NT2/D1 (cell line): ENCODE measurements at regions not wholly inside any gene's neighbourhood (a gene's known extent, or its start where the extent isn't known, plus 50 kb on each side); places are given as distances from the start of the nearest gene placed in this dataset.
"Not testable (repeated sequence)": the region's sequence is repeated elsewhere in the genome, so short reads cannot be mapped to it uniquely, and the experiment has no call there.

ENCODE experiments used
- DNase-seq: peaks from one replicate; pipeline ENCODE4 v3.0.0-alpha.2; 2011; ENCODE audit warnings: low read depth, low spot score
- H3K27me3 ChIP-seq: 2 replicates; pipeline ENCODE4 v1.6.0; 2011; ENCODE audit warnings: mild to moderate bottlenecking; ENCODE audit not compliant: insufficient read length, insufficient read depth
- H3K36me3 ChIP-seq: 2 replicates; pipeline ENCODE4 v1.6.1; 2011; ENCODE audit warnings: mild to moderate bottlenecking, low read length, mixed read lengths; ENCODE audit not compliant: insufficient read depth, insufficient read length
- H3K4me1 ChIP-seq: 2 replicates; pipeline ENCODE4 v1.5.1; 2011; ENCODE audit not compliant: insufficient read depth, insufficient read length
- H3K4me3 ChIP-seq: 2 replicates; pipeline ENCODE4 v1.5.1; 2011; ENCODE audit warnings: low read depth; ENCODE audit not compliant: insufficient read length
- H3K9ac ChIP-seq: 2 replicates; pipeline ENCODE4 v1.6.0; 2011; ENCODE audit warnings: low read depth; ENCODE audit not compliant: insufficient read length
- H3K9me3 ChIP-seq: 2 replicates; pipeline ENCODE4 v1.5.1; 2011; ENCODE audit warnings: mild to moderate bottlenecking, low read length; ENCODE audit not compliant: insufficient read depth
- SUZ12 ChIP-seq: IDR thresholded peaks from 2 replicates; pipeline ENCODE4 v1.6.1; 2011; ENCODE audit not compliant: insufficient read length, insufficient read depth; ENCODE audit errors: extremely low read depth
- YY1 ChIP-seq: IDR thresholded peaks from 2 replicates; pipeline ENCODE4 v1.6.1; 2011; ENCODE audit not compliant: insufficient read length, insufficient read depth
- ZNF274 ChIP-seq: IDR thresholded peaks from 2 replicates; pipeline ENCODE4 v1.6.1; 2011; ENCODE audit warnings: mild to moderate bottlenecking, low read depth, low read length

DNA sequence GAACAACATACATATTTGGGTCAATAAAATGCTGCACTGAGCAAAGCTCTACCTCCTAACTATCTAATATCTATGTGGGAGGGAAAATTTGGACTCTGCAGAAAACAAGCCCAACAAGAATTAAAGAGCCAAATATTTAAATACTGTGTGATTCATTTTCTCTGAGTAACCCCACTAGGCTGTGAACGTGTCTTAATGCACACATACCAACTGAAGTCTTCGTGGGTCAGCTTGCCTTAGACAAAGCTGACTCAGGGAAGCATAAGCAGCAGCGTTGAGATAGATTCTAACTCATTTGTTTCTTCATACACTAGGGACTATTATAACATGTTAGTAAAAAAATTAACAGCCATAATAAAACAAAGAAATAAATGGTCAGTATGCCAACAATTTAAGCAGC lies 114.3 kb downstream of the GJA1 start:
- Histone ChIP-seq H3K36me3 (no peaks in the 10 kb centered on the region), H3K27me3 (no peaks in the 10 kb centered on the region), H3K4me3 (no peak overlapping the region), H3K4me1 (no peaks in the 10 kb centered on the region), H3K9ac (no peak overlapping the region), H3K9me3 (no peaks in the 10 kb centered on the region)
- TF ChIP-seq YY1 (no peak), ZNF274 (no peak), SUZ12 (no peak)
- no peak for DNase-seq

DNA sequence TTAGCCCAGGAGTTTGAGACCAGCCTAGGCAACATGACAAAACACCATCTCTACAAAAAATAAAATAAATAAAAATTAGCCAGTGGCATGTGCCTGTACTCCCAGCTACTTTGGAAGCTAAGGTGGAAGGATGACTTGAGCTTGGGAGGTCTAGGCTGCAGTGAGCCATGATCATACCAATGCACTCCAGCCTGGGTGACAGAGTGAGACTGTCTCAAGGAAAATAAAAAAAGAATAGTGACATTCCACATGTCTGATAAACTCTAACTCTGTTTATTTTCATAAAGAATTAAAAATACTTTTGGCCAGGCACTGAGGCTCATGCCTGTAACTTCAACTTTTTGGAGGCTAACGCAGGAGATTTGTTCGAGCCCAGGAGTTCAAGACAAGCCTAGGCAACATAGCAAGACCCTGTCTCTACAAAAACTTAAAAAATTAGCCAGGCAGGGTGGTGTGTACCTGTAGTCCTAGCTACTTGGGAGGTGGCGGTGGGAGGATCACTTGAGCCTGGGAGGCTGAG lies 115.1 kb downstream of the GJA1 start:
- no peak overlapping the region for H3K9ac ChIP-seq
- no peaks in the 10 kb centered on the region for H3K9me3 ChIP-seq
- H3K27me3 ChIP-seq: no peaks in the 10 kb centered on the region
- H3K36me3 ChIP-seq: no peaks in the 10 kb centered on the region
- no peak overlapping the region for H3K4me3 ChIP-seq
- no peak for DNase-seq
- TF ChIP-seq SUZ12: no peak
- TF ChIP-seq ZNF274: no peak
- H3K4me1 ChIP-seq: no peaks in the 10 kb centered on the region

DNA sequence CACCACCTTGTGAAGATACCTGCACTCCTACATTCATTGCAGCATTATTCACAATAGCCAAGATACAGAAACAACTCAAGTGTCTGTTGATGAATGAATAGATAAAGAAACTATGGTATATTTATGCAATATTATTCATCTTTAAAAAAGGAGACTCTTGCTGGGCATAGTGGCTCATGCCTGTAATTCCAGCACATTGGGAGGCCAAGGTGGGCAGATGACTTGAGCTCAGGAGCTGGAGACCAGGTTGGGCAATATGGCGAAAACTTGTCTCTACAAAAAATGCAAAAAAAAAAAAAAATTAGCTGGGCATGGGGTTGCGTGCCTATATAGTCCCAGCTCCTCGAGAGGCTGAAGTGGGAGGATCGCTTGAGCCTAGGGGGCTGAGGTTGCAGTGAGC lies 119.8 kb downstream of the GJA1 start:
- TF ChIP-seq YY1: no peak
- TF ChIP-seq ZNF274: no peak
- no peak for TF ChIP-seq SUZ12
- Histone ChIP-seq H3K9ac (no peak overlapping the region), H3K4me3 (no peak overlapping the region), H3K27me3 (no peaks in the 10 kb centered on the region), H3K4me1 (no peaks in the 10 kb centered on the region), H3K9me3 (no peaks in the 10 kb centered on the region), H3K36me3 (no peaks in the 10 kb centered on the region)
- DNase-seq: no peak

DNA sequence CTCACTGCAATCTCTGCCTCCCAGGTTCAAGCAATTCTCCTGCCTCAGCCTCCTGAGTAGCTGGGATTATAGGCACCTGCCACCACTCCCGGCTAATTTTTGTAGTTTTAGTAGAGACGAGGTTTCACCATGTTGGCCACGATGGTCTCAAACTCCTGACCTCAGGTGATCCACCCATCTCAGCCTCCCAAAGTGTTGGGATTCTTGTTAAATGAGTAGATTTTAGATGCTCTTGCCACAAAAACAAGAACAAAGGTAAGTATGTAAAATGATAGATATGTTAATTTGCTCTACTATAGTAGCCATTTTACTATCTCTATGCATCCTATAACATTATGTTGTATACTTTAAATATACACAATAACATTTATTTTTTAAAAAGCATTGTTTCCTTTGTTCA lies 120.7 kb downstream of the GJA1 start:
- not testable (repeated sequence) for H3K9me3 ChIP-seq, H3K36me3 ChIP-seq, H3K27me3 ChIP-seq, DNase-seq, H3K9ac ChIP-seq, H3K4me3 ChIP-seq, H3K4me1 ChIP-seq

DNA sequence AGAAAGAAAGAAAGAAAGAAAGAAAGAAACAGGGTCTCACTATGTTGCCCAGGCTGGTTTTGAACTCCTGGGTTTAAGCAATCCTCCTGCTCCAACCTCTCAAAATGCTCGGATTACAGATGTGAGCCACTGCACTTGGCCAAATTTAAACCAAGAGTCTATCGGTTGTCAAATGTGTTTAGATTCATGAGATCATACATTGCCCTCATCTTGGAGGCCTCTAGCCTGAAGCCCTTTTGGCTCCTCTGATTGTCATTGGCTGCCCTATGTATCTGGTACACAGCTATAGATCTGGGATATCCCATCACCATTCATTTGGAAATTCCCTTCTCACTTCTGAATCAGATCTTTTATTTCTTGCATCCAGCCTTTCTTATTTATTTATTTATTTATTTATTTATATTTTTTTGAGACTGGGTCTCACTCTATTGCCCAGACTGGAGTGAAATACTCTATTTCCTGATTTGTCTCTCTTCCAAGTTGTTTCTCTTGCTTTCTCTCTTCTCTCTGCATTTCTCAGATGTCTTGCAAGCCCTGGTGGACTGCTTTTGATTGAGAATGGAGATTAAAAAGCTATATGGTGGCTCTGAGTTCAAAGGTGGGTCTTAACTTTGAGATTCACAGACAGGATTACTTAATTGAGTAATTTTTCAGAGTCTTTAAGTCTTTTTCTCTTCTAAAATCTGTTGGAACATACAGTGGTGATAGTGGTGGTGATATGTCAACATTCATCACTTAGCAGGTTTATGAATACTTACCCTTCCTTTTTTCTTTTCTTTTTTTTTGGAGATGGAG lies 121.9 kb downstream of the GJA1 start:
- no peak for TF ChIP-seq YY1
- TF ChIP-seq ZNF274: no peak
- no peak for TF ChIP-seq SUZ12
- H3K9ac ChIP-seq: no peak overlapping the region
- no peak for DNase-seq
- no peaks in the 10 kb centered on the region for H3K36me3 ChIP-seq
- H3K27me3 ChIP-seq: no peaks in the 10 kb centered on the region
- H3K4me1 ChIP-seq: no peaks in the 10 kb centered on the region
- H3K4me3 ChIP-seq: no peak overlapping the region
- no peaks in the 10 kb centered on the region for H3K9me3 ChIP-seq

DNA sequence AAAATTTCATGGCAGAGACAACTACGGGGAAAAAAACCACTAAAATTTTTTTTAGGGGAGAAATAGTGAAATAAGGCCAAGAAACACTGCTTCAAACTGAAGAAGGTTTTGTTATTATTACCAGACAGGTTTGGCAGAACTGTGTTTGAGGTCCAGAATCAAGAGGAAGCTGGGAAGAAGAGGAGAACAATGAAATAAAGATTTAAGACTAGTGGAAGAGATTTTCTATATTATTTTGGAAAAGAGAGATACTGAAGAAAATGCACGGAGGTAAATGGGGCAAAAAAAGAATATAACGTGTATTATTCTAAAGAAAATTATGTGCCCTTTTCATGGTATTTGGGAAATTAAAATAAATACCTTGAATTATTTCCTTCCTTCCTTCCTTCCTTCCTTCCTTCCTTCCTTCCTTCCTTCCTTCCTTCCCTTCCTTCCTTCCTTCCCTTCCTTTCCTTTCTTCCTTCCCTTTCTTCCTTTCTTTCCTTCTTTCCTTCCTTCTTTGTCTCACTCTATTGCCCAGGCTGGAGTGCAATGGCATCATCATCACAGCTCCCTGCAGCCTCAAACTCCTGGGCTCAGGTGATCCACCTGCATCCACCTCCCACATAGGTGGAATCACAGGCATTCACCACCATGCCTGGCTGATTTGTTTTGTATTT lies 124.3 kb downstream of the GJA1 start:
- H3K4me1 ChIP-seq: no peaks in the 10 kb centered on the region
- H3K9ac ChIP-seq: no peak overlapping the region

DNA sequence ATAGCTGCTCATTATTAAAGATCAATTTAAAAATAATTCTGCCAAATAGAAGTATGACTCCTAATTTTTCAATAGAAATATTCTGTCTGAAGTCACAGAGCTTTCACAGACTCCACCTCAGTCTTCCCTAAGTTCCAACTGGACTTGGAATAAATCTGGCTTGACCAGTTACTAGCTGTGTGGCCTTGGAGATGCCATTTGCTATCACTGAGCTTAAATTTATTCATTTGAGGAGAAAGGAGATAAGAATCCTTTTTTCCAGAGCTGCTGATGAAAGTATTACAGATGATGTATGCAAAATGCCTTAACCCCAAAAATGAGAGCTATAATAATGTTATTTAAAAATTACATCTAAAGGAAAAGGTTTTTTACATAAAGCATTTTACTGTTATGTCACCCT lies 125.0 kb downstream of the GJA1 start:
- no peak overlapping the region for H3K9ac ChIP-seq
- no peak for DNase-seq

More for the DNA sequence above, 124.3 kb downstream of the GJA1 start:
- TF ChIP-seq ZNF274: no peak
- no peak for TF ChIP-seq YY1
- TF ChIP-seq SUZ12: no peak
- no peak overlapping the region for H3K4me3 ChIP-seq
- no peaks in the 10 kb centered on the region for H3K27me3 ChIP-seq
- H3K36me3 ChIP-seq: no peaks in the 10 kb centered on the region
- DNase-seq: no peak
- H3K9me3 ChIP-seq: no peaks in the 10 kb centered on the region

More for the DNA sequence above, 125.0 kb downstream of the GJA1 start:
- Histone ChIP-seq H3K27me3 (no peaks in the 10 kb centered on the region), H3K4me1 (no peaks in the 10 kb centered on the region), H3K36me3 (no peaks in the 10 kb centered on the region), H3K4me3 (no peak overlapping the region), H3K9me3 (no peaks in the 10 kb centered on the region)
- no peak for TF ChIP-seq YY1
- TF ChIP-seq SUZ12: no peak
- no peak for TF ChIP-seq ZNF274
